HG03097 (cell line): ENCODE measurements at regions not wholly inside any gene's neighbourhood (a gene's known extent, or its start where the extent isn't known, plus 50 kb on each side); places are given as distances from the start of the nearest gene placed in this dataset.

Source experiments
- ATAC-seq: cut with Tn5 transposase; IDR thresholded peaks from one replicate; pipeline ENCODE4 v1.9.1; 2021; ENCODE audit not compliant: unreplicated experiment, low FRiP score

- ATAC-seq = no peak
Observed at GRCh38 chr4:16382571-16382970, 156.3 kb upstream of the TAPT1 start.

GRCh38 chr4:16377887-16378286 is 151.6 kb upstream of the TAPT1 start:
- ATAC-seq = no peak

DNA sequence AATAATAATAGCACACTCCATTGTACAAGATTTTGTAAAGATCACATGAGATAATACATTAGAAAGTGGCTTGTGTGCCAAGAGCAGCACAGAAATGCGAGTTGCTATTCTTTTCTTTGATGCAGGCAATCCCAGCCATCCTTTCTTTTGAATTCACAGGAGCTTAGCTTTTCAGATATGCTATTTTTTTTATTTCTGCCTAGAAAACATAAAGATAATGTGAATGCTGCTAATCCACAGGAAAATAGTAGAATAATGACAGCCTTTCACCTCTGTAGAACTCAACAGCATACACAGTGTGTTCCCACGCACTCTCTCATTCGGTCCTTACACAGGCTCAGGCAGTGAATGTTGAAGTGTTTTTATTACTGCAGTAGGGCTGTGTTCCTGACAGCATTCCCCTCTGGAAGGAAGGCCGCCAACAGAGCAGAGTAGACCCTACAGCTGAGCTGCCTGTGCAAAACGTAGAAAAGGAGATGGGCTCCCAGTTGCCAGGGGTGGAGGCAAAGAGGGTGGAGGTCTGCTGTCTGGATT is 138.8 kb upstream of the TAPT1 start:
- ATAC-seq = no peak

- no peak for ATAC-seq
Observed at GRCh38 chr4:16360694-16361262, 134.5 kb upstream of the TAPT1 start.

DNA sequence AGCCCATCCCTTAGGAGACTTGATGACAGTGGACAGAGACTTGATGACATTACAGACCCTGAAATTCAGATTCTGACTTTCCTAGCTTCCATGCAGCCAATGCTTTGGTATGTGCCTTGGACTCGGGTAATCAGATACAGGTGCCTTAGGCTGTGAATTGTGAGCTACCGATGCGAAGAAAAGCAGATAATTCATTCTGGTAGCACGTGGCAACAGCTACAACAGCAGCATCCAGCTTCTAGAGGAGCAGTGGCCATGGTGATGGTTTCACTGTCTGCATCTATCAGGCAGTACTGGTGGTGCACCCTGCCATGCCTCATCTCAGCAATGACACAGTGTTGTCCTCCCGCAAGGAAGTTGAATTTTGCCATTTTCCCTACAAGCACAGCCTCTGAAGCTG is 126.9 kb upstream of the TAPT1 start:
- no peak for ATAC-seq

DNA sequence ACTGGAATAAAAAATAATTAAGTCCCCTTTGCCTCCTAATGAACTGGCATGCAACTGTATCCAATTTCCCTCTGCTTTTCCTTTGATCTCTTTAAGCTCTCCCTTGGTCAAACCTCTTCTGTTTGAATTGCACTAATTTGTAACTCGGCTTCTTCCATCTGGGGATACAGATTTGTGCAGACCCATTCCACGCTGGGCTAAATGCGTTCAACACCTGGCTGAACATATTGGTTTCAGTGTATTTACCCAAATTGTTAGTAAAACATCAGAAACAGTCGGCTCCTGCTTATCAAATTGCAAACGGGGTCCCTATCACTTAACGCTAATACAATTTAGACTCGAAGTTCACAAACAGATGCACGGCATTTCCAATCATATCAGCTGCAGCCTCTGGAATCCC is 124.9 kb upstream of the TAPT1 start:
- ATAC-seq = no peak

- ATAC-seq = no peak
Observed at GRCh38 chr4:16344853-16345252, 118.6 kb upstream of the TAPT1 start.

GRCh38 chr4:16337936-16338335 is 111.7 kb upstream of the TAPT1 start:
- ATAC-seq = no peak

GRCh38 chr4:16334601-16335000 is 108.3 kb upstream of the TAPT1 start:
- ATAC-seq = no peak

DNA sequence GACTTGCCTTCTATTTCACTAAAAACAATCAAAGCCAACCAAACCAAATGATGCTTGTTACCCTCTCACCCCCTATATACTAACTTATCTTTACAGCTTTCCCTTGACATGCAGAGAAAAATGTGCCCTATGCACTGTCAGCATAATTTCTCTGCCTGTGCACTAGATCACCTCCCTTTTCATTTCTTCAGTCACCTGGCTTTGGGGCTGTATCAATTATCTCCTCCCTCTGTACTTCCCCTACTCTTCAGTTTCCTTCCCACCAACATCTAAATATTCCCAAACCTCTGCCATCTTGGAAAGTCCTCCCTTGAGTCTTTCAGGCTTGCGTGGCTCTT is 103.5 kb upstream of the TAPT1 start:
- ATAC-seq = no peak

DNA sequence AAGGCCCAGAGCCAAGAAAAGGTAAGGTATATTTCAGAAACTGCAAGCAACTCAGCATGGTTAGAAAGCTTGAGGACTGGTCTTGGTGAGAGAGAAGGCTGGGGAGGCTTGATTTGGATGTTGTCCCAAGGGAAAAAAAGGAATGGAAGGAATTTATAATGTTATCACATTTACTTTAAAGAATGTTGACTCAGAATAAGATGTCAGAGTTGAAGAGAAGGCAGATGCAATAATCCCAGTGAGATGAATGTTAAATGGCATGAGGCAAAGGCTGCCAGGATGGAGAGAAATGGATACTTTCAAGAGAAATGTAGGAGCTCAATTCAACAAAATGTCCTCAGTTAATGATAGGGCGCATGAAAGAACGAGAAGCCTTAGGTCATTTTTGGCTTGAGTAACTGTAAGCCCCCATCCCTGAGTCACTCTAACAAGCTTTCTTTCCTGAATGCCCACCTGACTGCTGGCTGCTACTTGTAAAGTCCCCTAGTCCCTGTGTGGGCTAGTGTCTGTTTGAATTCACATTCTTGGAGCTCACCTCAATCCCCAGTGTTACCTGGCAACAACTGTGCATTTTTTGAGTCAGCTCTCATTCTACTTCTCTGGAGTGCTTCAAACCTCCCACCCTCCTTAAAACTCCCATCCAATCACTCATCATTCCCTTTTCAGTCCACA is 103.0 kb upstream of the TAPT1 start:
- no peak for ATAC-seq

- ATAC-seq = no peak
Observed at GRCh38 chr4:16322183-16322582, 95.9 kb upstream of the TAPT1 start.

- ATAC-seq = no peak
Observed at GRCh38 chr4:16315456-16315855, 89.2 kb upstream of the TAPT1 start.

DNA sequence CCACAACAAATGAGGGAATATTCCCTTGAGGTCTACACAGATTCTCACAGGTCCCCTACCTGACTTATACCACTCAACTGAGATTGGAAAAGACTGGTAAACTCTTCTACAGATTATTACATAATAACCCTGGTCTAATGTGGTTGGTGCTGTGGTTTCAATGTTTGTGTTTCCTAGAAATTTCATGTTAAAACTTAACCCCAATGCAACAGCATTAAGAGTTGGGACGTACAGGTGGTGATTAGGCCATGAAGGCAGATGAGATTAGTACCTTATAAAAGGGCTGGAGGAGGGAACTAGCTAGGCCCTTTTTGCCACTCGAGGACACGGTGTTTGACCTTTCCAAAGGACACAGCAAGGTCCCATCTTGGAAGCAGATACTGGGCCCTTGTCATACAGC is 84.3 kb upstream of the TAPT1 start:
- ATAC-seq = no peak

- no peak for ATAC-seq
Observed at GRCh38 chr4:16302648-16303047, 76.4 kb upstream of the TAPT1 start.

DNA sequence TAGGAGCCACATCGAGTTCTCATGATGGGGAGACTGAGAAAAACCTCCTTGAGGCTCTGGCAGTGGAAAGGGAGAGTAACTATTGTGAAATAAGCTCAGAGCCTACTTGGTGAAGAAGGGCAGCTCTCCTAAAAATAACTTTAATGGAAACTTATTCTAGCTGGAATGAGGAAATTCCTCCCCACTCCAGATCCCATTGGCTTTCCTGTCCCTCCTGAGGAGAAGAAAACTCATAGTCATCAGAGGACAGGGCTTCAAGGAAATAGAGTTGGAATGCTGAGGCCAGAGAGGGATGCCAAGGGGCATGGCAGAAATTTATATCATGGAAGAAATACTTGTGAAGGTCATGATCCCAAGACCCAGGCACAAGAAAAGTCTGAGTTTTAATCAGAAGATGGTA is 70.7 kb upstream of the TAPT1 start:
- no peak for ATAC-seq

DNA sequence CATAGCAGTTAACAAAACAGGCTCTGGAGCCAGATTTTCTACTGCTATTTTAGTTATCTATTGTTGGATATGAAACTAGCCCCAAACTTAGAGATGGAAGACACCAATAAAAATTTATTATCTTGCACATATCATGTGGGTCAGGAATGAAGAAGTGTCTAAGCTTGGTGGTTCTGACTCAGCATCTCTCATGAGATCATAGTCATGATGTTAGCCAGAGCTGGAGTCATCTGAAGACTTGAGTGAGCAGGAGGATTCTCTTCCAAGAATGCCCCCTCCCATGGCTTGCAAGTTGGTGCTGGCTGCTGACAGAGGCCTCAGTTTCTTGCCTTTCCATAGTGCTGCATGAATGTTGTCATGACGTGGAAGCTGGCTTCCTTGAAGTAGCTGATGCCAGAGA is 68.2 kb upstream of the TAPT1 start:
- no peak for ATAC-seq

GRCh38 chr4:16293210-16293838 is 67.1 kb upstream of the TAPT1 start:
- no peak for ATAC-seq

DNA sequence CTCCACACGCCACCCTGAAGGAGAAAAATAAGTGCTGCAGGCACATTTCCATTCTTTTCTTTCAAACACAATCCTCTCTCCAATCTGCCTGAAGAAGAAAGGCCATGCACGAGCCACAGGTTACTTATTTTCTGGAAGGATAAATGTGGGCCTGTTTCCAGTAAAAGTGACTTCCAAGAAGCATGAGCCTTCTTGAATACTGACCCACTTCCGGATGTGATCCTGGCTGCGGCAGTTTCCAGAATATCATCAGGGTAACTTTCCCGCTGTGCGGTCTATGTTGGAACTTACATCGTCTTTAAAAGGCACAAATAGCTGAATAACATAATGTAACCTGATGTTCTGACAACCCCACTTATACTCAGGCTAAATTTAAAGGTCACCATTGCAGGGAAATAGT is 66.3 kb upstream of the TAPT1 start:
- no peak for ATAC-seq

GRCh38 chr4:16290681-16291420 is 64.6 kb upstream of the TAPT1 start:
- ATAC-seq = no peak

GRCh38 chr4:16289897-16290554 is 63.8 kb upstream of the TAPT1 start:
- ATAC-seq = no peak
